Activated naive CD4-positive, alpha-beta T cell treated with anti-CD3 and anti-CD28 coated beads for 36 hours (primary cell): ENCODE measurements at regions not wholly inside any gene's neighbourhood (a gene's known extent, or its start where the extent isn't known, plus 50 kb on each side); places are given as distances from the start of the nearest gene placed in this dataset.

Experiments
- CTCF ChIA-PET: fragments of 350-600 bp; sonication (Branson Sonifier 250); formaldehyde crosslinking; loops from one replicate; lab custom pipeline; 2021; ENCODE audit warnings: antibody characterized with exemption; lab: Charles Lee
- DNase-seq: peaks from one replicate; pipeline ENCODE4 v3.0.0-alpha.2; 2020
- H3K27ac Mint-ChIP-seq: one replicate; pipeline ENCODE4 v1.8.0; 2021; ENCODE audit warnings: mild to moderate bottlenecking, mixed read lengths
- H3K27me3 Mint-ChIP-seq: one replicate; pipeline ENCODE4 v1.8.0; 2021; ENCODE audit warnings: low read depth, mixed read lengths
- H3K36me3 Mint-ChIP-seq: one replicate; pipeline ENCODE4 v1.8.0; 2021; ENCODE audit warnings: low read depth, mixed read lengths
- H3K4me1 Mint-ChIP-seq: one replicate; pipeline ENCODE4 v1.8.0; 2021; ENCODE audit warnings: low read depth, mixed read lengths
- H3K4me3 Mint-ChIP-seq: one replicate; pipeline ENCODE4 v1.8.0; 2021; ENCODE audit warnings: mild to moderate bottlenecking, moderate library complexity, mixed read lengths
- H3K9me3 Mint-ChIP-seq: one replicate; pipeline ENCODE4 v1.8.0; 2021; ENCODE audit warnings: mixed read lengths
- intact Hi-C: fragments of 100-400 bp; cut with micrococcal nuclease; formaldehyde crosslinking; loops from one replicate; pipeline ENCODE4 v1.15.1; 2023

DNA sequence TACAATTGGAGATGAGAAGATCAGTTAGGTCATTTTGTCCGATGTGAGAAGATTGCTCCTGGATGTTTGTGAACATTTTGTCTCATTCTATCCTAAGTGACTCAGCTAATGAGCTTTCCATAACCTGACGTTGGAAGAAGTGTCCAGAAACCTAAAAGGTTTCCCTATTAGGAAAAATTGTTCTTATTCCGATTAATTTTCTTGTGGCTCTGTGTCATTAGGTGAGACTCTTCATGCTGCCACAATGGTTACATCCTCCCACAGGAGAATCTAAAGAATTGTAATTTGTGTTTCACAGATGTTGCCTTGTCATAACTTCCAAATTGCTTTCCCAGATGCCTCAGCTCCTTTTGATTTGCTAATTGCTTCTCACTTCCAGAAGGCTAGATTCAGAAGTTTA lies 261.0 kb upstream of the APCDD1 start:
- intact Hi-C loops: no loop called here
- H3K27ac Mint-ChIP-seq: no peak overlapping the region
- CTCF ChIA-PET: no interaction called here
- H3K36me3 Mint-ChIP-seq: no peaks in the 10 kb centered on the region
- H3K4me3 Mint-ChIP-seq: no peak overlapping the region
- peaks cover 4% of the 10 kb centered on the region for H3K27me3 Mint-ChIP-seq
- no peak for DNase-seq
- H3K4me1 Mint-ChIP-seq: no peaks in the 10 kb centered on the region
- H3K9me3 Mint-ChIP-seq: no peaks in the 10 kb centered on the region

DNA sequence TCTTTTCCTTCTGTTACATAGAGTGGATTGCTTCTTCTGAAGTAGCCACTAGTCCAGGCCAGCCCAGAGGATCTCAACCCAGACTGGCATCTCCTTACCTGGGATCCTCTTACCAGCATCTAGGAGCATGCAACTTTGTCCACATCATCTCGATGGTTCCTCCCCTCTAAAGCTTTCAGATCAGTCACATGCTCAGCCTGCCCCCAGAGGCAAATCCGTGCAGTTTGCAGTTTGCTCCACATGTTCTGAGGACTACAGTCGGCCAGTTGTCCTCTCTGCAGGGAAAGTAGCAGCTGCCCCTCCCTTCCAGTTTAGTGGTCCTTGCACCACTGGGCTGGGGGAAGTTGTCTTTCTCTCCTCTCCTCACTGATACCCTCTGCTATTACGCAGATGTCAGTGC lies 259.8 kb upstream of the APCDD1 start:
- CTCF ChIA-PET: no interaction called here
- H3K36me3 Mint-ChIP-seq: no peaks in the 10 kb centered on the region

DNA sequence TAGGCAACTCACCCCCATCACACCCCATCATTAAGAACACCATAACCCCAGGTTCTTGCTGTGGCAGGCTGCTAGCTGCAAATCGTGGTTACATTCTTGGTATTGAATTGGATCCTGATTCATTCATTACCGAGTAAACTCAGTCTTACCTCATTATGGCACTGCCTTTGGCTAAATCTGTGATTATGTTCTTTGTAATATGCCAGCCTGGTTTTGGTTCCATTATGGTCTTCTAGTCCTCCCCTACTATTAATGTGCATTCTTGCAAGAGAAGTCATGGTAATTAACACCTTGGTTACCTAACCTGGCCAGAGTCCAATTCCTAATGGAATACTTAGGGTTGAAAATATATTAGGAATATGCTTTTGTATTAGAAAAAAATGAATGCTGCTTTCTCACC lies 258.9 kb upstream of the APCDD1 start:
- H3K9me3 Mint-ChIP-seq: no peaks in the 10 kb centered on the region
- CTCF ChIA-PET: no interaction called here
- no peaks in the 10 kb centered on the region for H3K4me1 Mint-ChIP-seq
- H3K36me3 Mint-ChIP-seq: no peaks in the 10 kb centered on the region
- DNase-seq: no peak
- H3K27ac Mint-ChIP-seq: no peak overlapping the region
- H3K27me3 Mint-ChIP-seq: peaks cover 2% of the 10 kb centered on the region
- intact Hi-C loops: no loop called here
- H3K4me3 Mint-ChIP-seq: no peak overlapping the region

More for the DNA sequence above, 259.8 kb upstream of the APCDD1 start:
- no peak overlapping the region for H3K27ac Mint-ChIP-seq
- peaks cover 2% of the 10 kb centered on the region for H3K27me3 Mint-ChIP-seq
- no peaks in the 10 kb centered on the region for H3K9me3 Mint-ChIP-seq
- no peaks in the 10 kb centered on the region for H3K4me1 Mint-ChIP-seq
- no peak for DNase-seq
- H3K4me3 Mint-ChIP-seq: no peak overlapping the region
- intact Hi-C loops: no loop called here

DNA sequence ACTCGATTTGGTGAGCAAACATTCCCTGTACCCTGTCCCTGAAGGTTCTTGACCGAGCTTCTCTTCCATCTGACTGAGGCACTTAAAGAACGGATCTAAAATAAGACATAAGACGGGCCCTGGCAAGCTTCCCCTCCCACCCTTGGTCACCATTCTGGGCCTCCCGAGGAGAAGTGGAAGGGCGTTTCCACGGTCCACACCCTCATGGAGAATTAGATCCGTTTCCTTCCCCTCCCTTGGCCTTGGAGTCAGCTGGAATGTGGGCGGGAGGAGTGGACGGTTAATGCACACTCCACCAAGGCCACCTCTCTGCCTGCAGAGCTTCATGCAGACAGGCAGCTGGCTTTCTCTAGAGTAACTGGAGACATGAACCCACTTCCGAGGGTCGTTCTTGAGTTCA lies 257.3 kb upstream of the APCDD1 start:
- Mint-ChIP-seq H3K4me1 (no peaks in the 10 kb centered on the region), H3K36me3 (no peaks in the 10 kb centered on the region), H3K27ac (no peak overlapping the region)

DNA sequence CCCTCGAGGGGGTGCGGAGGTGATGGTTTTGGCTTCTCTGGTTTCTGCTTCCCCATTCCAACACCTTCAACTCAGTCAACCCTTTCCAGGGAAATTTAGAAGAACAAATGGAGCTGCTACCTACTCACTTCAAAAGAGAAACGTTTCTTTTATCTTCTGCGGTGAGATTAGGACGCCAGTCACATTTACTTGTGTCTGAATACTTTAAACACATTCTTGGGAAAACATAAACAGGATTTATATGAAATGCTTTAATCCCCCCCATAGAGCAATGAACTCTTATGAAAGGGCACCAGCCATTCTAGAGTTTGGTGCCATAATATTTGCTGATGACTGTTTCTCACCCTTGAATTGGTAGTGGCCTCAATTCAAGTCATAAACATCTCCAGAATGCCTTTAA lies 253.2 kb upstream of the APCDD1 start:
- no peak overlapping the region for H3K27ac Mint-ChIP-seq
- no peak for DNase-seq
- intact Hi-C loops: no loop called here
- H3K9me3 Mint-ChIP-seq: no peaks in the 10 kb centered on the region
- no peak overlapping the region for H3K4me3 Mint-ChIP-seq
- H3K4me1 Mint-ChIP-seq: no peaks in the 10 kb centered on the region
- CTCF ChIA-PET: interaction anchor here (0.6 kb wide), 1 partner anchor 40 kb away, joined by 3 read pairs; no protein-coding TSS in a partner anchor
- no peaks in the 10 kb centered on the region for H3K36me3 Mint-ChIP-seq
- no peaks in the 10 kb centered on the region for H3K27me3 Mint-ChIP-seq

More for the DNA sequence above, 257.3 kb upstream of the APCDD1 start:
- CTCF ChIA-PET: no interaction called here
- Mint-ChIP-seq H3K27me3 (no peaks in the 10 kb centered on the region), H3K4me3 (no peak overlapping the region), H3K9me3 (no peaks in the 10 kb centered on the region)
- intact Hi-C loops: no loop called here
- no peak for DNase-seq

DNA sequence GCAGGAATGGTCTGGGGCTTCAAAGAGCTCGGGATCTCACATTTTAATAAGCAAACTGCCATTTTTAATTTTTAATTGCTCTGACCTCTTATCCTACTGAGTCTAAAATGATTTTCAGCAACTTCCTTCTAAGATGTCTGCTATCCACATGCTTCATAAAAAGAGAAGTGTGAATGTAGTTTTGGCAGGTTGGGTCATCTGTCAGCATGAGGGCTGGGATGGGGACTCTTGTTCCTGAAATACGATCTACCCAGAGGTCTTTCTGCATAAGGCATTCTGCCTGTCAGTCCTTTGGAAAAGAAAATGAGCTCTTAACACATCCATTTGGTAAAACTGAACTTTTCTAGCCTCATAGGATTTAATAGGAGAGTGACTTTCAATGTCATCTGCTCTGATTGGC lies 252.8 kb upstream of the APCDD1 start:
- no peaks in the 10 kb centered on the region for H3K4me1 Mint-ChIP-seq
- H3K36me3 Mint-ChIP-seq: no peaks in the 10 kb centered on the region
- H3K9me3 Mint-ChIP-seq: no peaks in the 10 kb centered on the region
- peaks cover 3% of the 10 kb centered on the region for H3K27me3 Mint-ChIP-seq
- CTCF ChIA-PET: no interaction called here
- intact Hi-C loops: no loop called here
- no peak overlapping the region for H3K27ac Mint-ChIP-seq
- no peak overlapping the region for H3K4me3 Mint-ChIP-seq
- no peak for DNase-seq

DNA sequence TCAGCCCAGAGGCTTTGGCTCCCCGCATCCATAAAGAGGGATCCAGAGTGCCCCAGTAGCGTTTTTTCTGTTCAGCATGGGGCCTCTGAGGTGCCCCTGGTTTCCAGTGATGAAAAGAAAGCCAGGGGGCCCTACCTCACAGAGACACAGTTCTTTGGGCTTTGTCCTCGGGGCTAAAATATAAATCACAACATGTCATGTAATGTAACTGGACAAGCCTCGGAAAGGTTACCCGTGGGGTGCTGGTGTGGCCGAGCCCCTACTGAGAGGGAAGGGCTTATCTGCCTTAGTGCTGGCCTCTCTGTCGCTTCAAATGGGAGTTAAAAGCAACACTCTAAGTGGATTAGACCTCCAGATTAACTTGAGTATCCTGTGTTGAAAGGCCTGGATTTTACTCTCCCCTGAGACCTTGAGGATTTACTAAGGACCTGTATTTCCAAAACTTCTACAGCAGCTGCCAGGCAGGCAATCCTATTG lies 251.6 kb upstream of the APCDD1 start:
- Mint-ChIP-seq H3K4me1 (no peaks in the 10 kb centered on the region), H3K27me3 (peaks cover 3% of the 10 kb centered on the region), H3K4me3 (no peak overlapping the region), H3K9me3 (no peaks in the 10 kb centered on the region), H3K27ac (no peak overlapping the region), H3K36me3 (no peaks in the 10 kb centered on the region)
- no peak for DNase-seq
- intact Hi-C loops: no loop called here
- CTCF ChIA-PET: no interaction called here

DNA sequence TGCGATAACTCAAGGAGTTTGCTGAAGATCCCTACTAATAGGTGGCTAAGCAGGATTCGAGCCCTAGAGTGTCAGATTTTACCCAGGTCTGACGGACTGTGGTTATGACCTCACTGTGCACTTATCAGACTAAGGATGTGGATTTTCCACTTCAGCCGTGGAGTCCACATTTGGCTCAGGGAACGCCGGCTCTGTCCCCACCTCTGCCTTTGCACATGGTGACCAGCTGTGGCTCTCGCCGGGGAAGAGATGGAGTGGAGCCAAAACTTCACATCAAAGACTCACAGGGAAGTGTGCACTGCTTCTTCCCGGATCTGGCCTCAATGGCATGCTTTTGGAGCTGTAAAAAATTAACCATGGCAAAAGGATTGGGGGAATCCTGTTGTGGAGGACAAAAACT lies 249.3 kb upstream of the APCDD1 start:
- H3K4me3 Mint-ChIP-seq: no peak overlapping the region
- no peak overlapping the region for H3K27ac Mint-ChIP-seq
- intact Hi-C loops: no loop called here
- no peaks in the 10 kb centered on the region for H3K4me1 Mint-ChIP-seq
- no peaks in the 10 kb centered on the region for H3K36me3 Mint-ChIP-seq
- no peaks in the 10 kb centered on the region for H3K9me3 Mint-ChIP-seq
- peaks cover 3% of the 10 kb centered on the region for H3K27me3 Mint-ChIP-seq
- CTCF ChIA-PET: no interaction called here
- DNase-seq: no peak

DNA sequence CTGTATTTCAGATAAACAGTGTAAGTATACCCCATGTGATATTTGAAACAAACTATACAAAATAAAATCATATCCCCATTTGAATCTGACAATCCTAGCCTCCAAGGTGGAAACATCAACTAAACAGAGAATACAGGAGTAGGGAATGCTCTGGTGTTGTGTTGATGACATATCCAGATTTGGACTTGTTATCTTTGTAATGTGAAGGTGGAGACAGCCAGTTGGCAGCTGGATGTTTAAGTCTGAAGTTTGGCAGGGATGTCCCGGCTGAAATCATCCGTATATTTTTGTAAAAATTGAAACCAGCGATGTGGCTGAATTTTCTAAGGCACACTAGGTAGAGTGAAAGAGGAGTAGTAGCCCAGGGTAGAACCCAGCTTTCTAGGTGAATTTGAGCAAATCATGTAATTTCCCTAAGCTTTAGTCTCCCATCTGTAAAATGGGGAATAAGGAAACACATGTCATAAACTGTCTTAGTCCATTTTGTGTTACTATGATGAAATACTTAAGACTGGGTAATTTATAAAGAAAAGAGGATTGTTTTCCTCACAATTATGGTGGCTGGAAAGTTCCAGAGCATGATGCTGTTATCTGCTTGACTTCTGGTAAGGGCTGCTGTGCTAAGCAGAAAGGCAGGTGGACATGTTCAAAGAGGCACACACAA lies 246.6 kb upstream of the APCDD1 start:
- Mint-ChIP-seq H3K27me3 (peaks cover 3% of the 10 kb centered on the region), H3K4me3 (no peak overlapping the region), H3K4me1 (no peaks in the 10 kb centered on the region), H3K27ac (no peak overlapping the region), H3K36me3 (no peaks in the 10 kb centered on the region), H3K9me3 (no peaks in the 10 kb centered on the region)
- DNase-seq: no peak
- CTCF ChIA-PET: no interaction called here
- intact Hi-C loops: no loop called here

DNA sequence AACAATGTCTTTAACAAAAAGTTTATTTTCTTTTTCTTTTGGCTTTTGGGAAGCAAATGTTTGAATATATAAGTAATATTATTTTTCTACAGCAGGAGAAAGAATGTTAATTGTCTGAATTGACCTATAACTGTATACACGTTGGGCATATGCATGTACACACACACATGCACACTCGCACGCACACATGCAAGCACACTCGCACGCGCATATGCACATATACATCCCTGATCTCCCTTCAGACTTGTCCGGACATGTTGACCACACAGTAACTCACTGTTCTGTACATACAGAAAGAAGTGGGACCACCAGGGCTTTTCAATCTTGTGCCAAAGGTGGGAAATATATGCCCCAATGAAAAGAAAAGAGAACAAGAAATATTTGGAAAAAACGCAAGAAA lies 245.1 kb upstream of the APCDD1 start:
- intact Hi-C loops: no loop called here
- peaks cover 3% of the 10 kb centered on the region for H3K4me1 Mint-ChIP-seq
- no peak overlapping the region for H3K4me3 Mint-ChIP-seq
- no peak for DNase-seq
- H3K36me3 Mint-ChIP-seq: no peaks in the 10 kb centered on the region
- no peaks in the 10 kb centered on the region for H3K9me3 Mint-ChIP-seq
- H3K27ac Mint-ChIP-seq: no peak overlapping the region
- CTCF ChIA-PET: no interaction called here
- H3K27me3 Mint-ChIP-seq: peaks cover 3% of the 10 kb centered on the region

DNA sequence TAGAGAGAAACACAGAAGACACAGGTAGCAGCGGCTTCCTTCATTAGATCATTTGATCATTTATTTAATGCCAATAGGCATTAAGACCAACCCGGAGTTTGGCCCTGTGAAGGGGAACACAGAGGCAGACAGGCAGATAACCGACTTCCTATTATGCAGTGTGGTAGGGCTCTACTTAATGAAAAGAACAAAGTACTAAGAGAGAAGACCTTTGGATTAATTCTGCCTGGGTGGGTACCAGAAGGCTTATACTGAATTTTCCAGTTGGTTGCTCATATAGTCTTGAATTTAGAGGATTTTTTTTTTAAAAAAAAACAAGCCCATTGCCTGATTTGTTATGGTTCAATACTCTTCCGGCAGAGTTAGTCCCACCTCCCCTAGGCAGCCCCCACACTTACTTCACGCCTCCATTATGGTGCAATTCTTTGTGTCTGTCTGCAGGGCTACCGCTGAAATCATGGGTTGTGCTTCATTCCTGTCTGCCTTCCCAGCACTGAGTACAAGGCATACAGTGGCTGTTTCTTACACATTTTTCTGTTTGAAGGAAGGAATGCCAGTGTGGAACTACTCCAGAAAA lies 244.3 kb upstream of the APCDD1 start:
- no peak for DNase-seq
- CTCF ChIA-PET: no interaction called here
- H3K27me3 Mint-ChIP-seq: peaks cover 8% of the 10 kb centered on the region
- H3K4me3 Mint-ChIP-seq: no peak overlapping the region
- no peak overlapping the region for H3K27ac Mint-ChIP-seq
- H3K36me3 Mint-ChIP-seq: no peaks in the 10 kb centered on the region
- peaks cover 1% of the 10 kb centered on the region for H3K9me3 Mint-ChIP-seq
- peaks cover 3% of the 10 kb centered on the region for H3K4me1 Mint-ChIP-seq
- intact Hi-C loops: no loop called here

DNA sequence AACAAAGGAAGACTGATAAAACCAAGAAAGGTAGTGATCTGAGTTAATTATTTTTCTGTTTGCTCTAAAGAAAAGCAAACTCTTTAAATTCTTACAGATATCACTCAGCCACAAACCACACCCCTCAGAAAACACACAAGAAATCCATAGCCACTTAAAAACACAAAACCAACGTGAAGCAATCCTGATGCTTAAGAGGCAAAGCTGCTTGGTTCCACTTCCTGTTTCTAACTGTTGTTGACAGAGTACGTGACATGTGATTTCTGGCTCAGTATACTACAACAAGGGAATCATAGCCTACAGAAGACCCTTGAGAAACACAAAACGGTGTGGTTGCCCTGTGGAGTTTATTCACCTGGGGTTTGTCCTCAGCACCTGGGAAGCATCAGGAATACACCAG lies 240.9 kb upstream of the APCDD1 start:
- H3K4me3 Mint-ChIP-seq: no peak overlapping the region
- H3K27me3 Mint-ChIP-seq: peaks cover 8% of the 10 kb centered on the region
- intact Hi-C loops: loop anchor here (2.0 kb wide), 1 partner anchor 53 kb away; no protein-coding TSS in a partner anchor
- no peaks in the 10 kb centered on the region for H3K36me3 Mint-ChIP-seq
- no peak for DNase-seq
- CTCF ChIA-PET: no interaction called here
- no peak overlapping the region for H3K27ac Mint-ChIP-seq
- H3K4me1 Mint-ChIP-seq: peaks cover 3% of the 10 kb centered on the region
- H3K9me3 Mint-ChIP-seq: peaks cover 8% of the 10 kb centered on the region

DNA sequence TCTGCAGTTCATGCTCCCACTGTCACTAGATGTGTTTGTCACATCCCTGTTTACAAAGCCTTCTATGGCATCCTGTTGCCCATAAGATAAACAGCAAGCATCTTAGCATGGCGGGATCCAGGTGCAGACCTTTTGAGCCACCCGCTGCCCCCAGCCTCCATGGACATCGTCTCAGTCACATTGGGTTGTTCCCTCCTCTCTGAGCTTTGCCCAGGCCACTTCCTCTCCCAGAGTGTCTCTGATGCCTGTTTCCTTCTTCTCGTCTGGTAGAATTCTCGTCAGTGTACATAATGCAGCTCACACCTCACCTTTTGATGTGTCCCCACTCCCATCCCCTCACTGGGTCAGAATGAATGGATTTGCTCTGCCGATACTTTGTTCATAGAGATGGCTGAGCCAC lies 239.0 kb upstream of the APCDD1 start:
- intact Hi-C loops: no loop called here
- peaks cover 8% of the 10 kb centered on the region for H3K9me3 Mint-ChIP-seq
- H3K4me3 Mint-ChIP-seq: no peak overlapping the region
- H3K27ac Mint-ChIP-seq: no peak overlapping the region
- no peaks in the 10 kb centered on the region for H3K36me3 Mint-ChIP-seq
- peaks cover 3% of the 10 kb centered on the region for H3K4me1 Mint-ChIP-seq
- CTCF ChIA-PET: no interaction called here
- H3K27me3 Mint-ChIP-seq: peaks cover 8% of the 10 kb centered on the region
- no peak for DNase-seq
